GM12873 (cell line): ENCODE measurements at regions not wholly inside any gene's neighbourhood (a gene's known extent, or its start where the extent isn't known, plus 50 kb on each side); places are given as distances from the start of the nearest gene placed in this dataset.

Experiments
- TF ChIP-seq, protein P1 (sequence below): IDR thresholded peaks from 2 replicates; pipeline ENCODE4 v1.5.1; 2012; ENCODE audit warnings: low read depth, mild to moderate bottlenecking, moderate library complexity, low read length, control low read depth; ENCODE audit not compliant: insufficient read depth; ENCODE audit errors: missing control alignments

DNA sequence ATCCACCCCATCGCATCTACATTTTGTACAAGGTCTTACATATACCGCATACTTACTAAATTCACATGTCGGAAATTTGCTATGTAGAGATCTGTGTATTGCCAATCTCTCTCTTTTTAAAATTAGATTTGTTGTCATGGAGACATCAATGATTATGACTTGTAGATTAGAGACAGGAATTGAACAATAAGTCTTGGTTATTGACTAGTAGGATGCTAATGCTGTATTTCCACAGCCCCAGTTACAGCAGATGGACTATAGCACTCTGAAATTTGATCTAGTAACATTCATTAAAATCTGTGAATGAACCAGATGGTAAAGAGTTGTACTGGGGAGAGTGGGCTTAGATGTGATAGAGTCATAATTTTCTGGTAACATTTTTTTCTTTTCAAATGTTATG is 805.7 kb downstream of the SLC4A3 start:
- TF ChIP-seq, protein P1, sequence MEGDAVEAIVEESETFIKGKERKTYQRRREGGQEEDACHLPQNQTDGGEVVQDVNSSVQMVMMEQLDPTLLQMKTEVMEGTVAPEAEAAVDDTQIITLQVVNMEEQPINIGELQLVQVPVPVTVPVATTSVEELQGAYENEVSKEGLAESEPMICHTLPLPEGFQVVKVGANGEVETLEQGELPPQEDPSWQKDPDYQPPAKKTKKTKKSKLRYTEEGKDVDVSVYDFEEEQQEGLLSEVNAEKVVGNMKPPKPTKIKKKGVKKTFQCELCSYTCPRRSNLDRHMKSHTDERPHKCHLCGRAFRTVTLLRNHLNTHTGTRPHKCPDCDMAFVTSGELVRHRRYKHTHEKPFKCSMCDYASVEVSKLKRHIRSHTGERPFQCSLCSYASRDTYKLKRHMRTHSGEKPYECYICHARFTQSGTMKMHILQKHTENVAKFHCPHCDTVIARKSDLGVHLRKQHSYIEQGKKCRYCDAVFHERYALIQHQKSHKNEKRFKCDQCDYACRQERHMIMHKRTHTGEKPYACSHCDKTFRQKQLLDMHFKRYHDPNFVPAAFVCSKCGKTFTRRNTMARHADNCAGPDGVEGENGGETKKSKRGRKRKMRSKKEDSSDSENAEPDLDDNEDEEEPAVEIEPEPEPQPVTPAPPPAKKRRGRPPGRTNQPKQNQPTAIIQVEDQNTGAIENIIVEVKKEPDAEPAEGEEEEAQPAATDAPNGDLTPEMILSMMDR = no peak

DNA sequence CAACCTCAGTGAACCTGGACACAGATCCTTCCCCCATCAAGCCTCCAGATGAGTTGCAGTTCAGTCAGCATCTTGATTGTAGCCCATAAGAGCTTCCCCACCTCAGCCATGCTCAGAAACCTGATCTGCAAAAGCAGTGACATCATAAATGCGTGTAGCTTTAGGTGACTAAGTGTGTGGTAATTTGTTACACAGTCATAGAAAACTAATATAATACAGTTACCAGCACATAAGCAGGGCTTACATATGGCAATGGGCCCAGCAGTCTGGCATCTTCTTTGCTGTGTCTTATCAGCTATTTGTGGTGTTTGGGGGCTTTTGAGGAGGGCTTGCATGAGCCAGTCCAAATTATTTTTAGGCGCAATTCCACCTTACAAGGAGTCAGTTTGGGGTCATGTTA is 807.0 kb downstream of the SLC4A3 start:
- TF ChIP-seq, protein P1 = no peak

DNA sequence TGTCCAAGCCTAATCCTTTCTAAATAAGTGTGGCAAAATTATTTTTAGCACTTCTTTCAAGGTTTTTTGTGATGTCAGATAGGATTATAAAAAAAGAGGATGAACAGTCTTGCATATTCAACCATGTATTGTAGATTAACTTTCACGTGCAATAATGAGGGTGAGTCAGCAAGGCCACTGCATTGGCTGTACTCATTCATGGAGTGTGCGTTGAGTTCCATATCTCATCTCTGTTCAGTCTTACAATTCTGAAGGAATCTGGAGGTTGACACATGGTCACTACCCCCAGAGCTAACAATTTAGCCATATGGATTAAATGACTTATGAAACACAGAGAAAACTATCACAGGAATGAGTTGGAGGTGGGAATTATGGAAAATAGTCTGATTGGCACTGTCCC is 810.5 kb downstream of the SLC4A3 start:
- TF ChIP-seq, protein P1 = no peak

DNA sequence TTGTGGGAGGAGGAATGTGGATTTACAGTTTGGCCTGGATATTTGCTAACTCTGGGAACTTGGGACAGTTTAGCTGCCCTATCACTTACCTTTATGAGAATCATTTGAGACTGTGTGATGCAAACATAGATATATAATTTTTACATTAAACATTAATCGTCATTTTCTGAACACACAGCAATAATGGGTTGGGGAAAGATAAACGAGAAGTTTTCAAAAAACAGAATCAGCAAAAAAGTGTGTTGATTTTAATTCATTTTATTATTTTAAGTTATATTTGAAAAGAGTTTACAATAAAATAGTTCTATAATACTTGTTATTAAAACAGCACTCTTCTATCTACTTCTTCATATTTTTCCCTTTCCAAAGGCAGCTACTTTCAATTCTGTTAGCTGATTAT is 813.3 kb downstream of the SLC4A3 start:
- TF ChIP-seq, protein P1 = no peak

DNA sequence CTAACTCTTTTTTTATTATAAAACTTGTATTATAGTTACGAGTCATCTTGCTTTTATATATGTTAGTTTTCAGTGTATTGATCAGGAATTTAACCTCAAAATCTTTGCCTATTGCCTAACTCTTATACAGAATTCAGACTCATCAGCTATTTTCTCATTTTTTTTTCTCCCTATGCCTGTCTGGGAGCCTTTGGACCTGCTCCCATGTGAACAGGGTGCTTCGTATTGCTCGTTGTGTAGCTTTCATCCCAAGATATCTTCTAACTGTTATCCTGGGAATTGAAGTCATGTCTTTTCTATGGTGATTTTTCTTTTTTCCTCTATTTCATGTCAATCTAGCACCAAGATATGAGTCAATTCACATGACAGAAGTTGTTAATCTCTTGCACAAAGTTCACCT is 814.0 kb downstream of the SLC4A3 start:
- TF ChIP-seq, protein P1 = no peak

DNA sequence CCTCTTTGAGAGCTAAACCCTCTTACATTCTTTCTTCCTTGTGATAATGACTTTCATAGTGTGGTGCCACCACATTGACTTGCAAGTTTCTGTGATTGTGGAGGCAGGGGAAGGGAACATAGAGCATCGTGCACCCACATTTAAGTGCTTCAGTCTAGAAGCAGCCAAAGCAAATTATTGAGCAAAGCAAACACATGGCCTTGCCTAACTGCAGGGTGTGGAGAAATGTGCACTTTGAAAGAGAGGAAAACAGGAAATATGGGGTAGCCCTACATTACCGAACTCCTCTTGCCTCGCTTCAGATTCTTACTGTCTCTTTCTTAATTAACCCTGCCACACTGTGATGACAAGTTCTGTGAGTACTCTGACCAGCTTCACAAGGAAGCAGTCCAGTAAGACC is 814.6 kb downstream of the SLC4A3 start:
- TF ChIP-seq, protein P1 = no peak

DNA sequence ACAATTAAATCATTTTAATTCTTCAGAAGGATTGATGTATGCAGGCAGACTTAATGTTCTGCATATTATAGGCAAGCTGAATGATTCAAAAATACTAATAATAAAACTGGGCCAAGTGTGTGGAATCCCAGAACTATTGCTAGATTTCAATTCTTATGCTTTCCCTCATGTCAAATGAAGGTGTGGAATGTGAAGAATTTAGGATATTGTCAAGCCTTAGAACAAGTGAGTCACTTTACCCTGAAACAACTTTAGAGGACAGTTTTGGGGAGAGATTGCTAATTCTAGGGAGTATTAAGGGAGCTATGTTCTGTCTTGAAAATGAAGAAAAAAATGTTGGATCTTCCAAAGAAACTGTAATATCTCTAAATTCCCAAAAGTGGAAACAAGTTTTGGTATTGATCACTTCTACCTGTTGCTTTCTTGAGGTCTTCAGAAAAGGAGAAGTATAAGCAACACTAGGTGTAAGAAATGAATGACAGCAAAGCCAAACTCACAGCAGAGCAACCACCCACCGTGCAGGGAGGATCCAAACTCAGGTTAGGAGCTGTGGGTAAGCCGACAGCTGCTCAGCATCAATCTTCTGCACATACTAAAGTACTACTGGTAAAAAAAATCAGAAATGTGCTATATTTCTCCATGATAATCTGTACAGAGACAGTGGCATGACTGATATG is 818.1 kb downstream of the SLC4A3 start:
- TF ChIP-seq, protein P1 = no peak
